ENCODE measurements at regions not wholly inside any gene's neighbourhood (a gene's known extent, or its start where the extent isn't known, plus 50 kb on each side); places are given as distances from the start of the nearest gene placed in this dataset.

DNA sequence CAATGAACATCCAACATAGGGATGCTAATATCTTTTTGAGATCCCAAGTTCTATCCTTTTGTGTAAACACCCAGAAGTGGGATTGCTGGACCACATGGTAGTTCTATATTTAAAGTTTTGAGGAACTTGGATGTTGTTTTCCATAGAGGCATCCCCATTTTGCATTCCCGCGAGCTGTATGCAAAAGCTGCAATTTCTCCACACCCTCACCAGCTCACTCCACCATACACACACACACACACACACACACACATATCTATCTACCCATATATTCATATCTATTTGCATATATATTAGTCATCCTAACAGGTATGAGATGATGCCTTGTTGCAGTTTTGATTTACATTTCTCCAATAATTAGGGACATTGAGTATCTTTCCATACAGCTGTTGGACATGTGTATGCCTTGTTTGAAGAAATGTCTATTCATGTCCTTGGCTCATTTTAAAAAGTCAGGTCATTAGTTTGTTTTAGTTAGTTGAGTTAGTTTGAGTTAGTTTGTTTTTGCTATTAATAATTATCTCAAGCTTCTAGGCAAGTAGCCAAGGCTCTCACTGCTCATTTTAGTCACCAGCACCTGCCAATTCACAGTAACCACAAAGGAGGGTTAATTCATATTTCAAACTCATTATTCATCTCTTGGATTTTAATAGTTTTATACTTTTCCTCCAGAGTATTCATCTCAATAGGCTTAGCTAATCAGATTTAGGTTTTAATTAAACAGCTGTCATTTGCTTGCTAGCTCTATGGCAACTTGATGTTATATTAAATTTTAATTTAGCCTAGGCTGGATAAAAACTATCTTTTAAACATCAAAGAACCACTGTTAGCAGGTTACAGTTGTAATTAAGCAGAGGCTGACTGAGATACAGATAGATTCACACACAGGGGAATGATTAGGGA lies 1435.9 kb upstream of the TMEM132C start:
- no peak for DNase-seq

DNA sequence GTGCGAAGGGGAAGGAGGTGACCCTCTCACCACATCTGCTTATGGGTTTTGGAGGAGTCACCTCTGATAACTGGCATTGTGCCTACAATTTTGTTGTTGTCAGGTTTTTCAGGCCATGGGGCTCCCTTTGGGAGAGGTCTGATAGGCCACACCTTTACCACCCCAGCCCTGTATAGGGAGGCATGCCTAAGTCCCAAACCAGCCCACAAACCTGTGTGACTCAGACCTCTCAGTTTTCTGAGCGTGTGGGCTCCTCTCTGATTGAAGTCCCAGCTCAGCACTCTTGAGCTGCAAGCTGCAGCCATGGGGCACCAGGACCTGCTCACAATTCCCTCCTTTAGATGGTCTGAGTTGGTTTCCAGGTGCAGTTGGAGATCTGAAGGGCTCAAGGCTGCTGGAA lies 1429.3 kb upstream of the TMEM132C start:
- no peak for DNase-seq

DNA sequence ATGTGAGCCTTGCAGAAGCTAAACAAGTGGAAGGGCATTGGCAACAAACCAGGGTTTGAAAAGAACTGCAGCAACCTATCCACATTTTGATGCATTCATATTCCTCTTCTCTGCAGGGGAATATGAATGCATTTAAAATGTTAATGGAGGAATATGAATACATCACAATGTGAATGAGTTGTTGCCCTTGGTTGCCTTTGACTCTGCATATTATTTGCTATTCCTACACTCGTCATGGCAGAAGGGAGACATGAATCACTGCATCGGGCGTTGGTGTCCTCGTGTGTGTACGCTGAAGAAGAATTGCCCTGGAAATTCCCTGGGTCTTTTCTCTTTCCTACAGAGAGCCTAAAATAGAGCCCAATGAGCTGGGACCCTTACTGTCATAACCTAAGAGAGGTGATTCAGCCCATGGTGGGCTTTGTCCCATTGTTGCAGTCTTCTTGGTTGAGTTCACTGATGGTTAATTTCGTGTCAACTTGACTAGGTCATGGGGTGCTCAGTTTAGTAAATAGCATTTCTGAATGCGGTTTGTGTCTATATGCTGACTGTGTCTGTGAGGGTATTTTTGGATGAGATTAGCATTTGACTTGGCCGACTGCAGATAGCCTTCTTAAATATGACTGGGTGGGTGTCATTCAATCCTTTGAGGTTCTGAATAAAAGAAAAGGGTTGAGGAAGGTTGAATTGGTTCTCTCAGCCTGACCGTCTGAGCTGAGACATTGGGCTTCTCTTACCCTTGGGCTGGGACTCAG lies 1422.9 kb upstream of the TMEM132C start:
- DNase-seq, result no peak

DNA sequence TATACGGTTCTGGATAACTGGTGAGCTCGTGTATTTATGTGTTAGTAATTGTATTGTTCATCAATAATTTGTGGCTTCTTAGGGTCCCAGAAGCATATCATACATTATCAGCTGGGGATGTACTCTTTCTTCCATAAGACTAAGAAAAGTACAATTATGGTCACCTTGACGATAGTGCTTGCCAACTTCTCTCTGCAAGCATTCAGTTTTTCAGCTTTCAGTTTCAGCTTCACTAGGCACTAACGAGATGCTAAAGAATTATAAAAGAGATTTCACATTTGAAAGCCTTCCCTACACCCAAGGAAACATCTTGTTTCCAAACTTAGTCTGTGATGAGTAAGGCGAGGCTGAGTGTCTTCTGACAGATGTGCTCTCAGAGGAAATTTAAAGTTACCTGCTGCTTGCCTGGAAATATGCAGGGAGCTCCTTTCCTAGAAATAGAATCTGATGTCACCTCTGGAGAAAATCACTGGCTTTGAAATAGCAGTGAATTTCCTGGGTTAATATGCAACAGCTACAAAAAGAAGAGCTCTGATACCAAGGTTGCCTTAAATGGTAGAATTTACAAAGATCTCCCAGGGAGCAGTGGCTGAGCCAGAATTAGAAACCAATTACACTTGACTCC lies 1419.9 kb upstream of the TMEM132C start:
- no peak for DNase-seq

DNA sequence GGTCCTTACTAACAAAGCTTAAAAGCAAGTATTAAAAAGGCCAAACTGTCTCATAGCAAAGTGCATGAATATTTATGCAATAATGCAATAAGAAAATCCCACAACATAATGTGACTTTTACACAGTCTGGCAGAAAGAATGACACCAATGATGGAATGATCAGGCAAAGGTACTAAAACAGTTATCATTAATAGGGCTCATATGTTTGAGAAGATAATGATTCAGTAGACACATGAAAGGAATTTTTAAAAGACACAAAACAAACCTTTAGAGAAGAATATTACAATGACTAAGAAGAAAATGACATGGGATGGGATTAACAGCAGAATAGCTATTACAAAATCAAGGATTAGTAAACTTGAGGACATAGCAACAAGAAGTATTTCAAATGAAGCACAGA lies 1411.2 kb upstream of the TMEM132C start:
- no peak for DNase-seq

DNA sequence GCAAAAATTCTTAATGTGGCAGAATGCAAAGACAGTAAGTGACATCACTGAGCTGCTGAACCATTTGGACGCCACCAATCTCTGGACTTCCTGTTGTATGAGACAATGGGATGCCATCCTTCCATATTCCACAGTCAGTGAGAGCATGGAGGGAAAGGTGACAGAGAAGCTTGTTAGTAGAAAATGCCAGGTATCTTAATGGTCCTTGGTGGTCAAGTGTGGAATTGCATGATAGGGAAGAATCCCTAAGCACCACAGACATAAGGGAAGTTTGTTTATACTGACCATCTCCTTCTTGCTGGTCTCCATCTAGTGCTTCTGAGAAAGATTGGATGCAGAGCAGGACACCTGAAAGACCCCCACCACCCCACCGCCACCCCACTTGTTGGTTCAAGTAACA lies 1410.0 kb upstream of the TMEM132C start:
- no peak for DNase-seq

DNA sequence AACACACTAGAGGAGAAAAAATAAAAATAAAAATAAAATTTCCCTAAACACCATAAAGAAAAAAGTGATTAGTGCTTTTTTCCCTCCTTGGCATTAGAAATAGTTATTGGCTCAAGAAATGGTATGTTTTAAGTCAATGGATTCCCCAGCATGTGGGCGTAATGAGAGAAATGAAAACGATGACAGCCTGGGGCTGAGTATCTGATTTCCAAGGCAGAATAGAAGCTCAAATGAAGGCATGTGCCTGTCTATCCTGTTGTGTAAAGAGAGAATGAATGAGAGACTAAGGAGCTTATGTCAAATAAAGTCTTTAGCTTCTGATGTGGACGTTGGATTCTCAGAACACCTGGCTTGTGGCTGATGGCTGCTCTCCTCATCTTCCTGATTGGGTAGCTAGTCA lies 1408.4 kb upstream of the TMEM132C start:
- no peak for DNase-seq

DNA sequence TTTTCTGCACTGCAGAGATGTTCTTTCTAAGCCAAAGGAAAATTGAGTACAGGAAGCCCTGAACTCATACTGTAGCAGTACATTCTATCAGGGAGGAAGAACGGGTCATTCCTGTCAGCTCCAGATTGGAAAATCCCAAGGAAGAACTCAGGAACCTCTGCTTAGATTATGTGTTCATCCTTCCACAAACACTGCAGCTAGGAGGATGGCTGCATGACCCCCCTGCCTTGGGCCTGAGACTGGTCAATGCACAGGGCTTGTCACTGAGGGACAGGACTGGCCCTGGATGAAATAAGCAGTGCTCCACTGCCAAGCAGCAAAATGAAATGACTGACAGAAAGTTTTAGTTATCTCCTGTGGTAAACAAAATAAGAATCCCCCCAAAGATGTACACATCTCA lies 1406.8 kb upstream of the TMEM132C start:
- DNase-seq, result no peak

DNA sequence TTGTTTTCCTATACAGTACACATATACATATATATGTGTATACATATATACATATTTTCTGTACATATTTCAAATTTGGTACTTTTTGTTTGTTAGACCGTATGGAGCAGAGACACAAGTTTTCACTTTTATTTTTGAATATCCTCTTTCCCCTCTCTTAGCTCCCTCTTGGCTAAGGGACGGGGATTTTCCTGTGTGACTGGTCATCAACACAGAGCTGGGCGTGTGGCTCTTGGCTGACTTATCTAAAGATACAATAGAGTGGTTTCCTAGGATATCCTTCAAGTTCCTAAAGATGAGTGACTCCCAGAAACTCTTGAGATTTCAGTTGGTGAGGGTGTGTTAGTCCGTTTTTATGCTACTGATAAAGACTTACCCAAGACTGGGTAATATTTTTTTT lies 1404.5 kb upstream of the TMEM132C start:
- no peak for DNase-seq

DNA sequence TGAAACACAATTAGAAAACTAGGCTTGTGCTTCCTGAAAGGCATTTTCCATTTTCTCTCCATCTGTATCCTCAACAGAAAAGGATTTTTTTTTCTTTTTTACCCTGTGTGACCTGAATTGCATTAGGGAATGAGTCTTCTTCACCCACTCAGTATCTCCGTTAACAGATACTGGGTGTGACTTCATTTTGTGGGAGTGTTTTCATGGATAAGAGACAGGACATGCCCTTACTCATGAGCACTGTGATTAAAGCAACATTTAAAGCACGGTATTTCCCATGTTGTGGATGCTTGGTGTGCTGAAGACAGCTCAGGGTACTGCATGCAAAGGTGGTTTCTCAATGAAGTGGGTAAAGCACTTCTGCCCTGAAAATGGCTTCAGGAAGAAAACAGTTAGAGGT lies 1397.3 kb upstream of the TMEM132C start:
- no peak for DNase-seq

DNA sequence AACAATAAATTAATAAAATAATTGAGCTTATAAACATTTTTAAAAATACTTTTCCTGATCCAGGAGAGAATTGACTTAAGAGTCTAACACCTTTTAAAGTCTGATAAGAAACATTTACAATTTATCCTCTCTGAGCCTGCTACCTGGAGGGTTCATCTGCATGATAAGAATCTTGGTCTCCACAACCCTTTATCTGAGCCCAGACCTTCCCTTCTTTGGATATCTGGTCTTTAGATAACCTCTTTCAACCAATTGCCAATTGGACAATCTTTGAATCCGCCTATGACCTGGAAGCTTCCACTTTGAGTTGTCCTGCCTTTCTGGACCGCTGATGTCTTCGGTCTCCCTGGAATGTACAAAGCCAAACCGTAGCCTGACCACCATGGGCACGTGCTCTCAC lies 1393.3 kb upstream of the TMEM132C start:
- no peak for DNase-seq

DNA sequence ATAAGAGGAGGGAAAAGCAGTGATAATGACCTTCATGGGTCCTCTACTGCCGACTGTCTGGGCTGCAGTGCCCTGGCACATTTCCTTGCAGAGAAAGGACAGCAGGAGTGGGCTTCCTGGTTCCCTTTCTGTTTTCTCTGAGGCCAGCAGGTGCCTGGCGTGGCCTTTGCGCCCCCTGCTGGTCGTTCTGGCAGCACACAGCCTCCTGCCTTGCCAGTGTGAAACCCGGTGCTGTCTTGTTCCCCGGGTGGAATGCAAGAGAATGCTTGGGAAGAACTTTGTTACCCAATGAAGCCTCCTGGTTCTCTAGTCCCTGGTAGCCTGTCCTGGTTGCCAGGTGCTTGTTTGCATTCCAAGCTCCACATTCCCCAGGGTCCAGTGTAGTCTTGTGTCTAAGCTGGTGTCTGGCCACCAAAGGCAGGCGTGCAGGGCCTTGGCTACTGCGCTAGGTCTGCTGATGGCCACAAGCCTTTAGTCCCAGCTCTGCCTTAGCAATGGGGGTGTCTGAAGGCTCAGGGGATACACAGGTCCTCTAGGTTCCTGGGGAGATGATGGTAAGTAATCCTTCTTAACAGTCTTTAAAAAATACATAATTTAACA lies 1392.4 kb upstream of the TMEM132C start:
- DNase-seq, result peak in 1 of 2 donors; percentile 22

DNA sequence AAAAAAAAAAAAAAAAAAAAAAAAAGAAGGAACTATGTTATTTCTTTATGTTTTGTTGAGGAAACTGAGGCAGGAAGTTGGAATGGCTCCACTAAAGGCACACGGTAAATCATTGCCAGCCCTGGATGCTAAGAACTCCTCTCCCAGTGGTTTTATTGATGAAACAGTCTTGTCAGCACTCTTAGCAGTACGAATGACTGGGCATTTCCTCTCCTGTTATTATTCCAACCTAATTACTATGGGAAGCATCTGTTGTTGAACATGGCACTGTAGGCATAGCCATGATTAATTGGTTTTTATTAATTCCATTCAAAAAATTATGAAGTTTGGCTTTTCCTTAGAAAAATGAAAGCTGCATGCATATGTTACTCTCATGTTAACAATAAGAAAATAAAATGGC lies 1387.1 kb upstream of the TMEM132C start:
- DNase-seq, result no peak

DNA sequence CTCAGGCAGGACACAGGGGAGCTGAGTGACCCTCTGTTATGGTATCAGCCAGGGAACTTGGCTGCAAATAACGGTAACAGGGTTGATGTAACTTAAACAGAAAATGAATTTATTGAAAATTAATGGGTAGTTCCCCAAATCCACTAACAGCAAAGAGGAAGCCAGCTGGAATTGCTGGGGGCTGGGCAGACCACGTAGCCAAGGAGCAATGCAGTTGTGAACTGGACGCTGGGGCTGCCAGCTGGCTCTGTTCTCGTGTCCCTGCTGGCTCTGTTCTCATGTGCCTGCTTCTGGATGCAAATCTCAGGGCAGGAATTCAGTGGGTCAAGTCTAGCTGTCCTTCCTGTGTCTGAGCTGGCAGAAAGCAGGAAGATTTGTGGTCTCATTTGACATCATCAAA lies 1383.3 kb upstream of the TMEM132C start:
- no peak for DNase-seq

DNA sequence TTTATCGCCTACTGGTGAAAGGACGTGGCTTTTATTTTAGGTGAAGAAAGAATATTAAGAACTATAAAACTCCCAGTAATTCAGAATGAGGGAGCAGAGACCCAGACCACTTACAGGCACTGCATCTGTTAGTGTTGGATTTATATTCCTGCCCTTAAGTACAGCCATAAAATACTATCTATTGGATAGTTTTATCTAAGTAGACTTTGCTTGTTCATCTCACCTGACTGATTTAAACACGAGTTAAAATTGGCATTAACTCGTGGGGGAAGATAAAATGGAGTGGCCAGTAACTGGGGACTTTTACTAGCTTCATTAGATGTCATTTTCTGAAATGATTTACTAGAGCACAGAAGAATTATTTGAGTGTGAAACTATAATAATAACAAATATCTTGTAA lies 1377.5 kb upstream of the TMEM132C start:
- no peak for DNase-seq

DNA sequence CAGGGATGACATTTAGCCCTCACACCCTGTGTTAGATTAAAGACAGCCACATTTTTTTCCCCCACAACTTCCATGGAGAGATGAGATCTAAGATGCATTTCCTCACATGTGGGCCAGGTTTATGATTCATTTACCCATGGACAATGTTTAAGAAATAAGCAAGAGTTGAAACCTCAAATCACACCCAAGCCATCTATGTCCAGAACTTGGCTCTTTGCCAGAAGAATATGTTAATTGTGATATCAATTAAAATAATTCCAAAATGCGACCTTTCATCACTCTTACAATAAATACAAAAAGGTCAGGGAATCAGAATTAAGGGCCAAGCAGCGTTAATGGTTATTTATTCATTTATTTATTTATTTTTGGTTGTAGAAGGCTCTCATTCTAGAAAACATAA lies 1376.9 kb upstream of the TMEM132C start:
- no peak for DNase-seq

DNA sequence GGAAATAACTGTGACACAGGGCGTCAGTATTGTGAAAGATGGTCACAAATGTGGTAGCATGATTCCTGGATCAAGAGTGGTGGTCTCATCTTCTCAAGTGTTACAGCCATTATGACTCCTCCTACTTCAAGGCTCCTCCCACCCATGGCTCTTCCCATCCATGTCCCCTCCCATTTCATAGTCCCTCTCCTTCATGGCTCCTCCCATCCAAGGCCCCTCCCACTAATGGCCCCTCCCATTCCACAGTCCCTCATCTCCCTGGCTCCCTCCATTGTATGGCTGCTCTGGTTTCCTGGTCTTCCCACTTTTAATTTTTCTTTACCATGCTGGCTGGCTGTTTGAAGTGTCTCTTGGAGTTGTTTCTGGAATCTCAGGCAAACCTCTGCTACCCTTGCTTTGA lies 1375.2 kb upstream of the TMEM132C start:
- no peak for DNase-seq

DNA sequence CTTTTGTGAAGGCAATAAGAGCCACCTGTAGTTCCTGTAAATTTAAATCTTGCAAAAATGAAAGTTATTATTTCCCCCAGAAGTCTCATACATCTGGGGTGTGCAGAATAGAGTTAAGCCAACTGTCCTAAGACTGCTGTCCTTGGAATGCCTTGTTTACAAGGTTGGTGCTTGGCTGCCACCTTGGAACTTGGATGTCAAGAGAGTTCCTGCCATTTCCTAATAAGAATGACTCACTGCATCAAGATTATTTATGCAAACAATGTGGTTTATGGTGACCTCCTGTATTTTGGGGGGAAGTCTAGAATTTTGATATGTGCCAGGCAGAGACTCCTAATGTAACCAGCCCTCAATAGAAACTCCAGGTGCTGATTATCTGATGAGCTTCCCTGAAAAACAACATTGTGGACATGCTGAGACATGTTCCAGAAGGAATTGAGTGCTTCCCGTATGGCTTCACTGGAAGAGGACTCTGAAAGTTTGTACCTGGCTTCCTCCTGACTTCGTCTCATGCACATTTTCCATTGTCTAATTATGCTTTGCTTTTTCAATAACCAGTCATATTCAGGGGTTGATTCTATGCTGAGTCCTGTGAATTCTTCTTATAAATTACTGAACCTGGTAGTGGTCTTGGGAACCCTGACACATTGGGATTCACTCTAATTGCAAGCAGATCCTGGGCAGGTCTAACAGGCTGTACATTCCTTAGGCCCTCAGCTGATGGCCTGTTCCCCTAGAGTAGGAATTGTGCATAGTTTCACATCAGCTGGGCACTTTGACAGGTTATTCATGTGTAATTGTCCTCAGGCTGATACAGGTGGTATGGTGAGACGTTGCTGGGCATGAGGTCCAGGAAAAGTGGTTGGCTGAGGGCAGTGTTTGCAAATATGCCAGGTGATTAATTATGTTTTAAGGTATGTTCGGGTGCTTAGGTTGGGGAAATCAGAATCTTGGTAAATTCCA lies 1370.7 kb upstream of the TMEM132C start:
- no peak for DNase-seq

DNA sequence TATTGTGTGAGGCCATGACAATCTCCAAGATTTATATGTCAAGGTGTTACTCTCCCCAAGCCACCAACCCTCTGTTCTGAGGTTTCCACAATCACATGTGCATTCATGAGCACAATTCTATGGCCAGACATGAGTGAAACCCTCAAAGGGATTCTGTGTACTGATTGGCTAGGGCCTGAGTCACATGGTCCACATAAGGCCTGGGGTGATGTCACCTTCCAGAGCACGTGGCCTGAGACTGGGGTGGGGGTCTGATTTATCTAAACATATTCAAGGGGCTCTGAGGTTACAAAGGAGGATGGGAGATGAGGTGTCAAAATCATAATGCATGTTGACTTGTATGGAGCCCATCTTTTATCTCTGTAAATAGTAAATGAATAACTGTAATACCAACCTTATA lies 1369.9 kb upstream of the TMEM132C start:
- DNase-seq, result no peak

DNA sequence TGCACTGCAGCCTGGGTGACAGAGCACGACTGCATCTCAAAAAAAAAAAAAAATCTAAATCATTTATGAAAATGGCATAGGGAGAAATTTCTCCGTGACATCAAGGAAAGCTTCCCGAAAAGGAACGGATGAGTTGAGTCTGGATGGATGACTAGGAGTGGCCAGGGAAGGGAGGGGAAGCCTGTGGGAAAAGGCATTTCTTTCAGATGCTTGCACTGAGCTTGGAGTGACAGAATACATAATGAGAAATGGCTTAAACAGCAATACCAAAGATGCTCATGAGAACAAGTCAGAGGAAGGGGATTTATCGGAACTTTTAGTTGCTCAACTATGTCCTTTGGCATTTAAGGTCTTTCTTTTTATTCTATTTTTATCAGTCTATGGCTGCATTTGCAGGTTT lies 1369.2 kb upstream of the TMEM132C start:
- DNase-seq, result no peak

DNA sequence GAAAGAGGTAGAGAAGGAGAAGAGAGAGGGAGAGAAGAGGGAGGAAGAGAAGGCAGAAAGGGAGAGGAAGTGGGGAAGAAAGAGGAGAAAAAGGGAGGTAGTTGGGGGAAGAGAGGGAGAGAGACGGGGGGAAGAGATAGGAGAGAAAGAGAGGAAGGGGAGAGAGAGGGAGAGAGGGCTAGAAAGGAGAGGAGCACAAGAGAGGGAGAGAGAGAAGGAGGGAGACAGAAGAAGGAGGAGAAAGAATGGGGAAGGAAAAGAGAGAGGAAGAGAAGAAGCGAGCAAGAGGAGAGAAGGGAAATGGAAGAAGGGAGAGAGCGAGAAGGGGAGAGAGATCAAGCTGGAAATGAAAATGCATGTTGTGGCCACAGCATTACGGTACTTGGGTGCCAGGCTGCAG lies 1368.4 kb upstream of the TMEM132C start:
- DNase-seq, result no peak
